Astrocyte of the cerebellum (primary cell): ENCODE measurements at regions not wholly inside any gene's neighbourhood (a gene's known extent, or its start where the extent isn't known, plus 50 kb on each side); places are given as distances from the start of the nearest gene placed in this dataset.

Experiments
- DNase-seq: peaks from one replicate; pipeline ENCODE4 v3.0.0-alpha.2; 2011; ENCODE audit warnings: low read depth
- H3K4me3 ChIP-seq: 2 replicates; pipeline ENCODE4 v1.5.1; 2011; ENCODE audit warnings: mild to moderate bottlenecking, low read depth, low read length, moderate library complexity
- CTCF ChIP-seq: IDR thresholded peaks from 2 replicates; pipeline ENCODE4 v1.5.1; 2012; ENCODE audit warnings: low read length, low read depth, moderate library complexity, mild to moderate bottlenecking; ENCODE audit errors: missing control alignments
- in situ Hi-C: cut with HindIII; loops from 2 replicates; pipeline ENCODE4 v1.10.0; 2017; ENCODE audit warnings: low sequenced_read_pairs

GRCh38 chr9:26157411-26157810 lies 479.2 kb upstream of the TUSC1 start:
- in situ Hi-C loops, result no loop called here
- TF ChIP-seq CTCF, result no peak
- no peak for DNase-seq
- H3K4me3 ChIP-seq, result no peak overlapping the region

GRCh38 chr9:26152350-26152749 lies 474.1 kb upstream of the TUSC1 start:
- DNase-seq, result no peak
- TF ChIP-seq CTCF, result no peak
- in situ Hi-C loops, result no loop called here
- no peak overlapping the region for H3K4me3 ChIP-seq

- no peak for DNase-seq
- in situ Hi-C loops, result no loop called here
- H3K4me3 ChIP-seq, result no peak overlapping the region
- TF ChIP-seq CTCF, result no peak
Observed at GRCh38 chr9:26148128-26148527, 469.9 kb upstream of the TUSC1 start.

- H3K4me3 ChIP-seq, result no peak overlapping the region
- DNase-seq, result no peak
- in situ Hi-C loops, result no loop called here
- TF ChIP-seq CTCF, result no peak
Observed at GRCh38 chr9:26145938-26146337, 467.7 kb upstream of the TUSC1 start.

- no peak for TF ChIP-seq CTCF
- H3K4me3 ChIP-seq, result no peak overlapping the region
- in situ Hi-C loops, result no loop called here
- no peak for DNase-seq
Observed at GRCh38 chr9:26142631-26143030, 464.4 kb upstream of the TUSC1 start.

- H3K4me3 ChIP-seq, result no peak overlapping the region
- TF ChIP-seq CTCF, result no peak
- in situ Hi-C loops, result no loop called here
- DNase-seq, result no peak
Observed at GRCh38 chr9:26142201-26142600, 464.0 kb upstream of the TUSC1 start.

GRCh38 chr9:26133537-26133936 lies 455.3 kb upstream of the TUSC1 start:
- in situ Hi-C loops, result no loop called here
- TF ChIP-seq CTCF, result no peak
- DNase-seq, result no peak
- no peak overlapping the region for H3K4me3 ChIP-seq
